ENCODE measurements at regions not wholly inside any gene's neighbourhood (a gene's known extent, or its start where the extent isn't known, plus 50 kb on each side); places are given as distances from the start of the nearest gene placed in this dataset.
"Not testable (repeated sequence)": the region's sequence is repeated elsewhere in the genome, so short reads cannot be mapped to it uniquely, and the experiment has no call there.

GRCh38 chr2:402206-402605 is 114.3 kb upstream of the ALKAL2 start:
- Histone ChIP-seq H3K4me1 (ENCODE audit: insufficient read depth, low read length) (no peaks in the 10 kb centered on the region), H3K9me3 (ENCODE audit: low read depth, low read length) (no peaks in the 10 kb centered on the region), H3K4me3 (ENCODE audit: low read length) (no peak overlapping the region), H3K27me3 (ENCODE audit: insufficient read depth, low read length) (no peaks in the 10 kb centered on the region)

DNA sequence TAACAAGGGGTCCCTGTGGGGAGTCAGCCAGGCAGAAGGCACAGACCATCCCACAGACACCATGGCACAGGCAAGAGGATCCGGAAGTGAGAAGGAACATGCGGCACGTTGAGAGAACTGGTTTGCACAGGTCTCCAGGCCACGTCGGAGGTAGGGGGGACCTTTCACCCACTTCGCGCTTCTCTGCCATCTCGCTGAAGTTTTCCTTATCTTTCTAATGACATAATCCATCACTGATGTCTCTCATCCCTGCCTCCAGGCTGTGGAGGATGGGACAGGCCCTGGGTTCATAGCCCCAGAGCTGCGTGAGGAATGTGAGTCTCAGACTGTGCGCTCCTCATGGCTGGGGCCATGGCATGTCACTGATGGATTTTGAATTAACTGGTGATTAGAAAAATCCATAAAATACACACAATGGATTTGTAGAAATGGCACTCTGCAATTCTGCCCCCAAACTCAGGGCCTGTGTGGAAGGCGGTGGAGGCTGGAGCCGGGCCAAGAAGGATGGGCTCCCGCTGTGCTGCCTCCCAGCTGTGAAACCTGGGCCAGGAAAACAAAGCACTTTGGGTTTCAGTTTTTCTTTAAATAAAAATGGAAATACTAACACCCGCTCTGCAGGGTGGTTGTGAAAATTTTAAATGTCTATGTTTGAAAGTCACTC is 113.3 kb upstream of the ALKAL2 start:
- Histone ChIP-seq H3K4me1 (ENCODE audit: insufficient read depth, low read length) (no peaks in the 10 kb centered on the region), H3K9me3 (ENCODE audit: low read depth, low read length) (no peaks in the 10 kb centered on the region), H3K4me3 (ENCODE audit: low read length) (no peak overlapping the region), H3K27me3 (ENCODE audit: insufficient read depth, low read length) (no peaks in the 10 kb centered on the region)

GRCh38 chr2:397926-398325 is 110.0 kb upstream of the ALKAL2 start:
- Histone ChIP-seq H3K9me3 (ENCODE audit: low read depth, low read length) (no peaks in the 10 kb centered on the region), H3K4me3 (ENCODE audit: low read length) (no peak overlapping the region), H3K27me3 (ENCODE audit: insufficient read depth, low read length) (no peaks in the 10 kb centered on the region), H3K4me1 (ENCODE audit: insufficient read depth, low read length) (peaks cover 9% of the 10 kb centered on the region)

DNA sequence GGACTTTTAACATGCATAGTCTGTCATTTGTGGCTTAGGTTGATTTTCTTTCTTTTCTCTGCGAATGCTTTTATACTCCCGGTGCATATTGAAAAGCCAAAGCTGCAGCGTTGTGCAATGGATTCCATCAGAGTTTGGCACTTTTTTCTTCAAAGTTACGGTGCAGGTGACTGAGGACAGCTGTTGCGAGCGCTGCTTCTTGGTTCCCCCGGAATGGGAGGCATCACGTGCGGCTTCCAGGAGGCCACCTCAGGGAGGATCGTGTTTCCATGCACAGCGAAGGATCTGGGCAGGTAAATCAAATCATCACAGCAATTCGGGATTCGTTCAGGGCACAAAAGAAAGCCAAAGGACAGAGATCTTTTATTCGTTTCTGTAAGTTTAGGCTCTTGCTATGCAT is 109.6 kb upstream of the ALKAL2 start:
- Histone ChIP-seq H3K27me3 (ENCODE audit: insufficient read depth, low read length) (no peaks in the 10 kb centered on the region), H3K9me3 (ENCODE audit: low read depth, low read length) (no peaks in the 10 kb centered on the region), H3K4me1 (ENCODE audit: insufficient read depth, low read length) (peaks cover 11% of the 10 kb centered on the region), H3K4me3 (ENCODE audit: low read length) (no peak overlapping the region)

DNA sequence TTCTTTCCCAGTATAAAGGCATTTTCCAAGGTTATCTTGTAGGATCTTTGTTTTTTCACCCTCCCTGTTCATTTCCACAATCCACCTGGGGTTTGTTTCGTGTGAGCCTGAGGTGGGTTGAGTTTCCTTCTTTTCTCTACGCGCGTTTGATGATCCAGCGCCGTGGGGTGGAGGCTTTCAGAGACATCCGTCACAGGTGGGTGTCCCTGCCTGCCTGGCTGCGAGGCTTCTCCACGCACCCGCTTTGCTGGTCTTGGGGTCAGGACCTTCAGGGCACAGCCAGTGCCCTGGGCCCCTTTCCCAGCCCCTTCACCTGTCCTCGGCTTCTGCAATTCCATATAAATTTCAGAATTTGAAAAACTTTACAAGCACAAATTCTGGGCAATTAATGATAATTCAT is 109.0 kb upstream of the ALKAL2 start:
- H3K9me3 ChIP-seq (ENCODE audit: low read depth, low read length), result no peaks in the 10 kb centered on the region
- no peaks in the 10 kb centered on the region for H3K27me3 ChIP-seq (ENCODE audit: insufficient read depth, low read length)
- H3K4me3 ChIP-seq (ENCODE audit: low read length), result no peak overlapping the region
- peaks cover 11% of the 10 kb centered on the region for H3K4me1 ChIP-seq (ENCODE audit: insufficient read depth, low read length)

- Histone ChIP-seq H3K4me1 (ENCODE audit: insufficient read depth, low read length) (peaks cover 11% of the 10 kb centered on the region), H3K4me3 (ENCODE audit: low read length) (no peak overlapping the region), H3K9me3 (ENCODE audit: low read depth, low read length) (no peaks in the 10 kb centered on the region), H3K27me3 (ENCODE audit: insufficient read depth, low read length) (no peaks in the 10 kb centered on the region)
These were observed 108.0 kb upstream of the ALKAL2 start for GRCh38 chr2:395886-396285.

DNA sequence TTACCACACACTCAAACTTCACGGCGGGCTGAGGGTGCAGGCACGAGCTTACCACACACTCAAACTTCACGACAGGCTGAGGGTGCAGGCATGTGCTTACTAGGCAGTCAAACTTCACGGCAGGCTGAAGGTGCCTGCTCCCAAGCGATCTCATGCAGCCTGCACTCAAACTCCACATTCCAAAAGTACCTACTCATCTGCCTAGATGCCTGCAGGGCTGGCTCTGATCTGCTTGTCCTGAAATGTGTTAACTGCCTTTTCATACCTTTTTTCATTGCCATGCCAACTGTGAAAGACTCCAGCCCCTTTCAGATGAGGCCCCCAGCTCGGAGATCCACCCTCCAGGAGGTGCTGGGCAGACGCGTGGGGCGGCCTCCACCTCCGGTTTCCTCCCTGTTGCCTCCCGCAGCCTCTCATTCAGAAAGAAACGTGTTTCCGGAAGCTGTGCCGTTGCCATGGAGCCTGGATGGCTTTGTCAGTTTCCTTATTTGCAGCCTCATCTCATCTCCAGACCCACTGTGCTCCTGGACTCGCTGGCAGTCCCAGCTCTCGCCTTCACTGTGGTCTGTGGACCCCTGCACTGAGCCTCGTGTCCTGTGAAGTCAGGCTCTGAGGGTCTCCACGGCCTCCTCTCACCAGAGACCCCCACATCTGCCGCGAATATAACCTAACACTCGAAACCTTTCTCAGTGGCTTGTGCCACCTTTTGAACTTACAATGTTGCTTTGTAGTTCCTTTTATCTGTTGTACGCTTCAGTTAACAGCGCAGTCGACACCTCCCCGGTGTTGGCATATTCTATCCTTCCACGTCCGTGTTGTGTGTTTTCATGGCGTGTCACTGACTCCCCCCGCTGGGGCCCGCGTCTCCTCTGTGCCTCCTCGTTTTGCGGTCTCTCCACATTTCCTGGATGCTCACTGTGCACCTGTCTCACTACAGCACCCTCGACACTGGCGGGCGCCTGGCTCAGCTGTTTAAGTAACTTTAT is 106.1 kb upstream of the ALKAL2 start:
- peaks cover 14% of the 10 kb centered on the region for H3K9me3 ChIP-seq (ENCODE audit: low read depth, low read length)
- no peak overlapping the region for H3K4me3 ChIP-seq (ENCODE audit: low read length)
- no peaks in the 10 kb centered on the region for H3K27me3 ChIP-seq (ENCODE audit: insufficient read depth, low read length)
- peaks cover 11% of the 10 kb centered on the region for H3K4me1 ChIP-seq (ENCODE audit: insufficient read depth, low read length)

GRCh38 chr2:392926-393280 is 105.0 kb upstream of the ALKAL2 start:
- H3K9me3 ChIP-seq (ENCODE audit: low read depth, low read length), result peaks cover 14% of the 10 kb centered on the region
- H3K4me3 ChIP-seq (ENCODE audit: low read length), result no peak overlapping the region
- no peaks in the 10 kb centered on the region for H3K27me3 ChIP-seq (ENCODE audit: insufficient read depth, low read length)
- H3K4me1 ChIP-seq (ENCODE audit: insufficient read depth, low read length), result peaks cover 11% of the 10 kb centered on the region

DNA sequence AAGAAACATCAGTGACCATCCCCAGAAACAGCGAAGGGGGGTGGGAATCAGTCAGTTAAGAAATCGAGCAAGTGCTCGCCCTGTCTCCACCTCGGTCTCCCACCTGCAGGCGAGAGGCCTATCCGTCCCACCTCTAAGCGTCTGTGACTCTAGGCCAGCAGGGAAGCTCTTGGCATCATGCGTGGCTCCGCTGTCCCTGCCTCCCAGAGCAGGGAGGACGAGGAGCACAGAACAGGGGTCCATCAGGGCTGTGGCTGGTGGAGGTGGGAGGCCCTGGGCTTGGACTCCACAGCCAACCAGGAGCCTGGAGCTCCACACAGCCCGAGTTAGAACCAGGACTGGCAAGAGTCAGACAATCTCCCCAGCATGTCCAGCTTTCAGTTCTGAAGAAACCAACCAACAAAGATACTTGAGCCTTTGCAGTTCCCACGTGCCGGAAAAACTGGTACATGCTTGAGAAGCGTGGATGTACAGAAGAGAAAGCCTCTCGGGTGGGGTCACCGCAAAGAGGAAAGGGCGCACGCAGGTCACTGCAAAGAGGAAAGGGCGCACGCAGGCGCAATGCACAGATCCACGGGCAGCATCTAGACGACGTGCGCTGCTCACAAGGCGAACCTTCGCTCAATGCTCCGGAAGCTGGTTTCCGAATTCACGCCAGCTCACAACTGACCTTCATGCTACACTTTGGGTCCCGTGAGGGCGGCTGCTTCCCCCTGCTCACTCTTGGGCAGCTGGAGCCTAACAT is 104.5 kb upstream of the ALKAL2 start:
- Histone ChIP-seq H3K9me3 (ENCODE audit: low read depth, low read length) (peaks cover 14% of the 10 kb centered on the region), H3K4me1 (ENCODE audit: insufficient read depth, low read length) (peaks cover 11% of the 10 kb centered on the region), H3K27me3 (ENCODE audit: insufficient read depth, low read length) (no peaks in the 10 kb centered on the region), H3K4me3 (ENCODE audit: low read length) (no peak overlapping the region)

GRCh38 chr2:391696-392095 is 103.8 kb upstream of the ALKAL2 start:
- Histone ChIP-seq H3K4me1 (ENCODE audit: insufficient read depth, low read length) (peaks cover 11% of the 10 kb centered on the region), H3K27me3 (ENCODE audit: insufficient read depth, low read length) (no peaks in the 10 kb centered on the region), H3K9me3 (ENCODE audit: low read depth, low read length) (peaks cover 14% of the 10 kb centered on the region), H3K4me3 (ENCODE audit: low read length) (no peak overlapping the region)

- H3K27me3 ChIP-seq (ENCODE audit: insufficient read depth, low read length), result no peaks in the 10 kb centered on the region
- H3K4me1 ChIP-seq (ENCODE audit: insufficient read depth, low read length), result peaks cover 11% of the 10 kb centered on the region
- no peak overlapping the region for H3K4me3 ChIP-seq (ENCODE audit: low read length)
- H3K9me3 ChIP-seq (ENCODE audit: low read depth, low read length), result peaks cover 14% of the 10 kb centered on the region
These were observed 103.1 kb upstream of the ALKAL2 start for GRCh38 chr2:390959-391358.

DNA sequence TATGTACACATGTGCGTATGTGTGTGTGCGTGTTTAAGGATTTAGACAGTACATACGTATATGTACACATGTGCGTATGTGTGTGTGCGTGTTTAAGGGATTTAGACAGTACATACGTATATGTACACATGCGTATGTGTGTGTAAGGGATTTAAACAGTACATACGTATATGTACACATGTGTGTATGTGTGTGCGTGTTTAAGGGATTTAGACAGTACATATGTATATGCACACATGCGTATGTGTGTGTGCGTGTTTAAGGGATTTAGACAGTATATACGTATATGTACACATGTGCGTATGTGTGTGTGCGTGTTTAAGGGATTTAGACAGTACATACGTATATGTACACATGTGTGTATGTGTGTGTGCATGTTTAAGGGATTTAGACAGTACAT is 102.1 kb upstream of the ALKAL2 start:
- Histone ChIP-seq H3K9me3 (ENCODE audit: low read depth, low read length) (peaks cover 14% of the 10 kb centered on the region), H3K4me1 (ENCODE audit: insufficient read depth, low read length) (peaks cover 11% of the 10 kb centered on the region)
- not testable (repeated sequence) for H3K4me3 ChIP-seq (ENCODE audit: low read length); H3K27me3 ChIP-seq (ENCODE audit: insufficient read depth, low read length)

GRCh38 chr2:388752-389151 is 100.9 kb upstream of the ALKAL2 start:
- not testable (repeated sequence) for H3K4me3 ChIP-seq (ENCODE audit: low read length); H3K27me3 ChIP-seq (ENCODE audit: insufficient read depth, low read length)
- peaks cover 11% of the 10 kb centered on the region for H3K4me1 ChIP-seq (ENCODE audit: insufficient read depth, low read length)
- peaks cover 14% of the 10 kb centered on the region for H3K9me3 ChIP-seq (ENCODE audit: low read depth, low read length)

- Histone ChIP-seq H3K4me1 (ENCODE audit: insufficient read depth, low read length) (peaks cover 3% of the 10 kb centered on the region), H3K27me3 (ENCODE audit: insufficient read depth, low read length) (no peaks in the 10 kb centered on the region), H3K4me3 (ENCODE audit: low read length) (no peak overlapping the region), H3K9me3 (ENCODE audit: low read depth, low read length) (peaks cover 14% of the 10 kb centered on the region)
These were observed 100.1 kb upstream of the ALKAL2 start for GRCh38 chr2:387980-388421.

Measured in mononuclear cell (primary cell).